RWPE2 (cell line): ENCODE measurements at regions not wholly inside any gene's neighbourhood (a gene's known extent, or its start where the extent isn't known, plus 50 kb on each side); places are given as distances from the start of the nearest gene placed in this dataset.
A peak's percentile ranks its signal among the peaks of the same experiment; 100 is the strongest.

ENCODE experiments used
- ATAC-seq: fragments of 200-7000 bp; cut with Tn5 transposase; 3 replicates; pipeline ENCODE4 v1.9.1; 2021; ENCODE audit warnings: low read depth
- DNase-seq: peaks from one replicate; pipeline ENCODE4 v3.0.0-alpha.2; 2020; ENCODE audit warnings: low spot score
- H3K27ac ChIP-seq: fragments of 450-650 bp; 2 replicates; pipeline ENCODE4 v1.5.1; 2017; ENCODE audit warnings: mild to moderate bottlenecking; ENCODE audit not compliant: poor library complexity, severe bottlenecking
- H3K27me3 ChIP-seq: fragments of 250-450 bp; sonication (Bioruptor Pico); 2 replicates; pipeline ENCODE4 v1.5.1; 2021; ENCODE audit warnings: mild to moderate bottlenecking, moderate library complexity; ENCODE audit not compliant: insufficient read depth, poor library complexity, severe bottlenecking
- H3K36me3 ChIP-seq: fragments of 250-450 bp; sonication (Bioruptor Pico); 2 replicates; pipeline ENCODE4 v1.5.1; 2020; ENCODE audit warnings: low read depth, mild to moderate bottlenecking, moderate library complexity
- H3K4me1 ChIP-seq: fragments of 250-450 bp; sonication (Bioruptor Pico); 2 replicates; pipeline ENCODE4 v1.5.1; 2021; ENCODE audit warnings: mild to moderate bottlenecking, moderate library complexity; ENCODE audit not compliant: insufficient read depth, poor library complexity, severe bottlenecking
- H3K4me3 ChIP-seq: fragments of 250-450 bp; sonication (Bioruptor Pico); 2 replicates; pipeline ENCODE4 v1.5.1; 2021; ENCODE audit warnings: mild to moderate bottlenecking, moderate library complexity; ENCODE audit not compliant: severe bottlenecking
- H3K9me3 ChIP-seq: fragments of 250-450 bp; sonication (Bioruptor Pico); 2 replicates; pipeline ENCODE4 v1.5.1; 2021; ENCODE audit warnings: mild to moderate bottlenecking, moderate library complexity; ENCODE audit not compliant: severe bottlenecking
- TF ChIP-seq, protein P1 (sequence below): fragments of 450-650 bp; IDR thresholded peaks from one replicate; pipeline ENCODE4 v1.5.1; 2017; ENCODE audit warnings: mild to moderate bottlenecking, moderate library complexity; ENCODE audit not compliant: poor library complexity, severe bottlenecking

DNA sequence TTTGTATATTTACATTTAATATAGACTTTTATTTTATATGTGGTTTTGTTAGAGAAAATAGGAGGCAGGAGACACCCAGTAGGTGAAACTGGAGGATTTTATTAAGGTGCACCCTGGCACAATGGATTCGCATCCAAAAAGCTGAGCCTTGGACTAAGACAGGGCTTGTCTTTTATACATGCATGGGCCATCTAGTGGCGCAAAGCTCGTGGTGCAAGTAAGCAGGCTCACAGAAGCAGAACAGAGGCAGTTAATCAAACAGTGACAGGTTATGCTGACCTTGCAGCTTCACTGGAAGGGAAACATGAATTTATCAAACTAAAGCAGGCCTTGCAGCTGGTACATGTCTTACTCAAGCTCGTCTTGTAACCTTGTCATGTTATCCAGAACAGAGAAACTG is 58.8 kb upstream of the ZNF681 start:
- ATAC-seq (no peak), DNase-seq (no peak)
- no peak overlapping the region for H3K4me3 ChIP-seq
- no peaks in the 10 kb centered on the region for H3K27me3 ChIP-seq
- H3K36me3 ChIP-seq = no peaks in the 10 kb centered on the region
- no peaks in the 10 kb centered on the region for H3K4me1 ChIP-seq
- peaks cover 7% of the 10 kb centered on the region for H3K9me3 ChIP-seq
- TF ChIP-seq, protein P1, sequence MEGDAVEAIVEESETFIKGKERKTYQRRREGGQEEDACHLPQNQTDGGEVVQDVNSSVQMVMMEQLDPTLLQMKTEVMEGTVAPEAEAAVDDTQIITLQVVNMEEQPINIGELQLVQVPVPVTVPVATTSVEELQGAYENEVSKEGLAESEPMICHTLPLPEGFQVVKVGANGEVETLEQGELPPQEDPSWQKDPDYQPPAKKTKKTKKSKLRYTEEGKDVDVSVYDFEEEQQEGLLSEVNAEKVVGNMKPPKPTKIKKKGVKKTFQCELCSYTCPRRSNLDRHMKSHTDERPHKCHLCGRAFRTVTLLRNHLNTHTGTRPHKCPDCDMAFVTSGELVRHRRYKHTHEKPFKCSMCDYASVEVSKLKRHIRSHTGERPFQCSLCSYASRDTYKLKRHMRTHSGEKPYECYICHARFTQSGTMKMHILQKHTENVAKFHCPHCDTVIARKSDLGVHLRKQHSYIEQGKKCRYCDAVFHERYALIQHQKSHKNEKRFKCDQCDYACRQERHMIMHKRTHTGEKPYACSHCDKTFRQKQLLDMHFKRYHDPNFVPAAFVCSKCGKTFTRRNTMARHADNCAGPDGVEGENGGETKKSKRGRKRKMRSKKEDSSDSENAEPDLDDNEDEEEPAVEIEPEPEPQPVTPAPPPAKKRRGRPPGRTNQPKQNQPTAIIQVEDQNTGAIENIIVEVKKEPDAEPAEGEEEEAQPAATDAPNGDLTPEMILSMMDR = peak; percentile 23
- H3K27ac ChIP-seq = no peak overlapping the region

DNA sequence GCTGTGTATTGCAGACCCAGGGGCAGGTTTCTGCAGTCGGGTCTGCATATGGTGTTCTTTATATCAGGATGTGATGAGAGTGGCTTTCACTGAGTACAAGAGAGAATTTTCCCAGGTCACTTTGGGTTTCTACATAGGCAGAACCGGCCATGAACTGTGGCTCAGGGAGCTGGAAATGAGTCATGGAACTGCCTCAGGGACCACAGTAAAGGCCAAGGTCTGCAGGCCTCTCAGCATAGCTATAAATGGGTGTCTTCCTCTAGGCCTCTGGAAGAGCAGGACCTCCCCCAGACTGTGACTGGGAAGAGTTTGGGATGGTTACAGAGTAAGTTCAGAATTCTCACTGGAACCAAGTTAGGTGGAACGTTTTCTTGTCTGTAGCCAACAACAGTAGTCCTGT is 51.8 kb upstream of the ZNF681 start:
- no peak for DNase-seq
- no peaks in the 10 kb centered on the region for H3K36me3 ChIP-seq
- TF ChIP-seq, protein P1 = no peak
- H3K4me1 ChIP-seq = no peaks in the 10 kb centered on the region
- no peak overlapping the region for H3K27ac ChIP-seq
- no peak for ATAC-seq
- no peaks in the 10 kb centered on the region for H3K9me3 ChIP-seq
- no peak overlapping the region for H3K4me3 ChIP-seq
- no peaks in the 10 kb centered on the region for H3K27me3 ChIP-seq
